ENCODE measurements at regions not wholly inside any gene's neighbourhood (a gene's known extent, or its start where the extent isn't known, plus 50 kb on each side); places are given as distances from the start of the nearest gene placed in this dataset.

DNA sequence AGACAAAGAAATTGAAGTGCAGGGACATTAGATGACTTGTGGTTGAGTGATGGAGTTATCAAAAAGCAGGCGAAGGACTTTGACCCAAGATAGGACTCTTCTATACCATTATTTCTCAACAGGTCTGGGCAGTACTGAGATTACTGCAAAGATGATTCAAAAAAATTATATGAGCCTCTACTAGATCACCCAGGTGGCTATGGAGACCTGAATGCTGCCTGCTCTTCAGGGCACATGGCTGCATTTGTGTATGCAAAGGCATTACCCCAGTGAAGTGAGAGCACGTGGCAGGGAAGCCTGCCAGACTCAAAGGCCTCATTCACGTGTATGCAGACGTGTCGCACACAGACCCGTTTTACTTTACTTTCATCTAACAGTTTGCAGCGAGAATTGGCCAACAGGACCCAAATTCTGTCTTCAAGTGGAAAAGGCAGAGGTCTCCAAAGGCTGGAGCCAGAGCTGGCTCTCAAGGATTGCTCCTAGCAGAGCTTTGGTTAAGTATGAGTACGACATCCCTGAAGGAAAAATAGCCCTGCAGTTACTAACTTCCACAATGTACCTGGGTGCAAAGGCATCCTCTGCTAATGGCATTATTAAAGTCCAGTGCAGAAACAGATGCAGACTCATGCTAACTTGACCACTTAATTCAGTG is 113.8 kb upstream of the ARMC2 start:
- ATAC-seq (no peak), DNase-seq (no peak)
- intact Hi-C loops (cut with micrococcal nuclease), result no loop called here

DNA sequence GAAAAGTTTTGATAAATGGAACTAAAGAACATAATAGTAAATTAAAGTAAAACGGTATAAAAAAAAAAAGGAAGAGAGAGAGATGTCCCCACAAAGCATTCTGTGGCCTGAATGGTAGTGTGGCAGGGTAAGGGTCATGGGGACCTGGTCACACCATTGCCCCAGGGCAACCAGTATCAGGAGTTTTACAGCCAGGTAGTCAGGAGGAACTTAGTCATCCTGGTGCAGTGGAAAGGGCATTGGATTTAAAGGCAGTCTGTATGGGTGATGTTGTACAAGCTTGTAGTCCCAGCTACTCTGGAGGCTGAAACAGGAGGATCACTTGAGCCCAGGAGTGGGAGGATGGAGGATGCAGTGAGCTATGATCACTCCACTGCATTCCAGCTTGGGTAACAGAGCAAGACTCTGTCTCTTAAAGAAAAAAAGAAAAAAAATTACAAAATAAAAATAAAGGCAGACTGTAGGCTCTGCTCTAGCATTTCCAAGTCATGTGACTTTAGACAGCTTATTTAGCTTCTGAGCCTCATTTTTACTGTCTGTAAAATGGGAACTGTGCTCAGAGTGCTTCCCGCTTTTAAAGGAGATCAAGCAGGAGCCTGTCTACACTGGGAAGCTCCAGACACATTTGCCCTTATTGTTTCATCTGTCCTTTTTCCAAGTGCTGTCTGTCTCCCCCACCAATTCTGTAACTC is 112.8 kb upstream of the ARMC2 start:
- DNase-seq, result no peak
- no peak for ATAC-seq
- intact Hi-C loops (cut with micrococcal nuclease), result no loop called here

DNA sequence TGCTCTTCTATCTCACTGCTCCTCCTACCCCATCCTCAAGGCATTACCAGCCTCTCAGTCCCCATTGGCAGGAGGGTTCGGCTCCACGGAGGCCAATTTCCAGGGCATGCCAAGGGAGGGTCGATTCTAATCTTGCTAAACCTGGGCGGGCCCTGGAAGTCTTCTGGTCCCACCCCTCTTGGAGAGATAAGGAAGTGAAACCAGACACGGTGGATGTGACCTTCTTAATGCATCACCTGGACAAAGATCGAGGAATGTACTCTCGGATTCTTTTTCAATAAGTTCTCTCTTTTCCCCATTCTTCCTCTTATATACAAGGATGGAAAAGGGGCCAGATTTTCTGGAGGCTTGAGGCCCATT is 112.2 kb upstream of the ARMC2 start:
- DNase-seq (no peak), ATAC-seq (no peak)
- intact Hi-C loops (cut with micrococcal nuclease), result no loop called here

GRCh38 chr6:108736832-108737231 is 111.4 kb upstream of the ARMC2 start:
- ATAC-seq, result peak; percentile 58
- intact Hi-C loops (cut with micrococcal nuclease), result no loop called here
- no peak for DNase-seq

- intact Hi-C loops (cut with micrococcal nuclease), result no loop called here
- ATAC-seq (peak; percentile 69), DNase-seq (peak; percentile 43)
These were observed 110.4 kb upstream of the ARMC2 start for GRCh38 chr6:108737594-108738546.

DNA sequence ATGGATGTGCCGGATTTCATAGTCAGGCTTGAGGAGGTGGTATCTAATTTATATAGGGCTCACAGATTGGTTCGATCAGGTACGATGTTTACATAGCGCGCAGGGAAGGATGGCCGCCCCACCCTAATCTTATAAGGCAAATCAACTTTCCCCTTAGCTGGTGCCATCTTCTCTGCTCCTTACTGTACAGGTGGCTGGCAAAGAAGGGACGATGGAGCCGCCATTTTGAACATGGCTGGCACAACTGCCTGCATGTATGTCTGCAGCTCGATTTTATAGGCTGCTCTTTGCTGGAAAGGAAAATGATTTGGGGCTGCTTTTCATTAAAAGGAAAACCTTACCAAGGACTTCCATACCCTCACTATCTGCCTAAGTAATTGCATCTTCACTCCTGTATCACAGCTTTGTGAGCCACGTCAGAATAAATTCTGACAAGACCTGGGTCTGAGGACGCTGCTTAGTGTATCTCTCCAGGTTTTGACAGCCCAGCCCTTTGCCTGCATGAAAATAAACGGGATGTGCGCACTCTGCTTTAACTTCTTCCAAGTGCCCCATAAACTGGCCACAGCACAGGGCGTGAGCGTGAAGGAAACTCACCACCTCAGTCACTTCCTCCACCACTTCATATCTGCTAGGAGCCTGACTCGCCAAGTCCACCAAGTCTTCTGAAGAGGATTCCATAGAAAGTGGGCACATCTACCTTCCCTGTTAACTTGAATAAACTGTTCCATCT is 109.4 kb upstream of the ARMC2 start:
- no peak for ATAC-seq
- intact Hi-C loops (cut with micrococcal nuclease), result no loop called here
- no peak for DNase-seq

DNA sequence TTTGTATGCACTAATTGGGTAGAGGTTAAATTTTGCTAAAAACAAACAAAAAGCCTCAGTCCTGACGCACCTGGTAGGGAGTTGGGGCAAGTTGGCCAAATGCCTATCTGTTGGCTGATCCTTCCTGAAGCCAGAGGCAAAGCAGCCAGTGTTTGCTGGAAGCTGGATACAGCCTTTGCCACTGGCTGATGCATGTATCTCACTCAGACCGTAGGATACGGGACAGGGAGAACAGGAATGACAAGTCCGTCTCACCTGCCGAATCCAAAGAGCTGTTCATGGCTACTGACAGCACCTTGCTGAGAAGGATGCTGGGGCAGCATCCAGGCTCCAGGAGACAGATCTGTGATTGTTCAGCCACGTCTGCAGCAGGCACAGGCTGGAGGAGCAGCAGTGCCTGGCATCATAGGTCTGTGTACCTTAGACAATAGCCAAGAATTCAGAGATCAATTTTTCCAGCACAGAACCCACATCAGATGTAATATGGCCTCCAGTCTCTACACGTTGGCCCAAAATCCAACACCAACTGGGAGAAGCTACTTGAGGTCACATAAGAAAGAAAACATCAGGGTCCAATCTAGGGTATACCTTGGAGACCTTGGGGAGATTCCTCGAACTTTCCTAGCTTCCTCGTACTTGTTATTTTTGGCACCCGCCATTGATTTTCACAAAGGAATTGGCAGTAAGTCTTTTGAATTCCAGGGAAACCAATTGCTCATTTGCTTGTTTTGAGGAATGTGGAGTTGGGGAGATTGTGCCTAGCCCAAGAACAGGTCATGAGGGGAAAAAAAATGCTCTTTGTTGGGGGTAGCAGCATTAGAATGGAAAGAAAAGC is 108.5 kb upstream of the ARMC2 start:
- ATAC-seq (no peak), DNase-seq (no peak)
- intact Hi-C loops (cut with micrococcal nuclease), result no loop called here

DNA sequence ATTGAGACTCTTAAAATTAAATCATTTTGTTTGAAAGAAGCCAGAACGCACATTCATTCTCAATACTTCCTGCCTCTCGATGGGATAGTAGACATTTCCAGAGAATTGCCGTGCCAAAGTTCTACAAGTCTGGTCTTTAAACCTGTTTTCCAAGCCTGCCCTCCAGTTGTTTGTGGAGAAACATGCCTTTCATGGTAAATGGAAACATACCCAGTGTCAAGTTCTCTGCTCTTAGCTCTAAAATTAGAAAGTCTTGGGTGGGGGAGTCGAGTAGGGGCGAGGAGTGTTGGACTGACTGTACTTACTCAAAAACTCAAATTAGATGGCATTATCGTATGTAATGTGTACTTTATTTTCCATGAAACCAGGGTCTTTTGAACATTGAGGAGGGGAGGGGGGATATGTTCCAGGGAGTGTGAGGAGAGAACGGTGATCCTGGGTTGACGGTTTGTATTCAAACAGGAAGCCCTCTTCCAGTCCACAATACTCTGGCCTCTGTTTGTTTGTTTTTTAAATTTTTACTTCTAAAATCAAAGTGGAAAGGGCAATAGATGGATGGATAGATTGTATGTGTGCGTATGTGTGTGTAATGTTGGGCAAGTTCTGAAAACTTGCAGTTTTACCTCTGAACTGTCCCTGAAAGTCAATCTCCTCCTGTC is 106.8 kb upstream of the ARMC2 start:
- ATAC-seq, result no peak
- DNase-seq, result no peak
- intact Hi-C loops (cut with micrococcal nuclease), result no loop called here

DNA sequence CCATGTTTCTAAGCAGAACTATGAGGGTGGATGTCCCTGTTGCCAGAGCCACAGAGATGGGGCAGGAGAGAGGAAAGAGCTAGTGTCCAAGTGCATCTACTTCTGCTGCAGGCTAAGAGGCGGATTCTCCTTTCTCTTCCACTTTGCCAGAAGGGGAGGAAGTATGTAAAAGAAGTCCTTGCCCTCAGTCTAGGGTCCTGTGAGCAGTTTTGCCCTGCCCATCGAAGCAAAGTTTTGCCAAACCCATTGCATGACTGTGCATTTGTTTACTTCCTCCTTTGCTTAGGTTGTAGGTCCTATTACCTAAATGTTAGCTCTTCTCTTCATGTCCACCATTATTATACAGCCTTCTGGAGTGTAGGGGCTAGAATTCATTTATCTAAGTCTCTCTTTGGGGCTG is 106.2 kb upstream of the ARMC2 start:
- intact Hi-C loops (cut with micrococcal nuclease), result no loop called here
- ATAC-seq (no peak), DNase-seq (no peak)

GRCh38 chr6:108744244-108744972 is 103.8 kb upstream of the ARMC2 start:
- intact Hi-C loops (cut with micrococcal nuclease), result no loop called here
- ATAC-seq (no peak), DNase-seq (no peak)

DNA sequence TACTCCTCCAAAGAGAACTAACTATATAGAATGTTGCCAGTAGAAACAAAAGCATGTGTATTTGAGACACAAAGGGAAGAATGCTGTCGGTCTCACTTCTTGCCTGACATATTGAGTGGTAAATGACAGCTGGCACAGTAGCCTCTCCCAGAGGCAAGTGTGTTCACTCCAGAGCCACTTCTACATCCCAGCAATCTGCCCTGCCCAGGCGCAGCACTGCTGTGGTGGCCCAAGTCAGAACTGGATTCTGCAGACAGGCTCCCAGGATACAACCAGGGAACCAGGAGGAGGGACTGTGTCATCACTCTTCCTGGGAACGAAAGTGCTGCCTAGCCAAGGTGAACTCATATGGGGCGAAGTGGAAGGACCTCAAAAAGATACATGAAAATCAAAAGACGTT is 103.2 kb upstream of the ARMC2 start:
- ATAC-seq, result peak; percentile 29
- intact Hi-C loops (cut with micrococcal nuclease), result no loop called here
- DNase-seq, result no peak

DNA sequence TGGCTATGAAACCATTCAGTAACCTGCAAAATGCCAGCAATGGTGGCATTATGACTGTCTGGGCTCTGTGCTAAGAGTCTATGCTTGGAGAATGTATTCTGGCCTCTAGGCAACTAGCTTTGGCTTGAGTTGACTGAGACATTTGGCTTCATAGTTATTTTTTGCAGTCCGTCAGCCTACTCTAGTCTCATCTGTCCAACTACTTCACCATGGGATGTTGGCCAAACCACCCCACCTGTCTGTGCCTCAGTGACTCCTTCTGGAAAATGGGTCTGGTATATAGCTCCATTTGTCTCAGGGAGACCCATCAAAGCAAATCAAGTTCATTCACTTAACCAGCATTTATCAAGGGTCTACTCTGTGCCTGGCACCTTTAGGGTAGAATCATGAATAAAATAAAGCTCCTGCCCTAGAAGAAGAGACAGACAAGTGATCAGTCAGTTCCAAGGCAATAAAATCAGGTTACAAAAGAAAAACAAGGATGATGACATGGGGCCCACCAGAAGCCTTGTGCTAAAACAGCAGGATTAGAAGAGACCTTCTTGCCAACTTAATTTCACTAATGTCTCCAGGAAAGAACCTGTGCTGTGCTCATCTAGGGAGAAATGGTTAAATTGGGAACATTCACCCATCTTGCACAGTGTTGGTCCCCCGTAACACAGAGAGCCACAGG is 102.4 kb upstream of the ARMC2 start:
- intact Hi-C loops (cut with micrococcal nuclease), result no loop called here
- no peak for DNase-seq
- no peak for ATAC-seq

DNA sequence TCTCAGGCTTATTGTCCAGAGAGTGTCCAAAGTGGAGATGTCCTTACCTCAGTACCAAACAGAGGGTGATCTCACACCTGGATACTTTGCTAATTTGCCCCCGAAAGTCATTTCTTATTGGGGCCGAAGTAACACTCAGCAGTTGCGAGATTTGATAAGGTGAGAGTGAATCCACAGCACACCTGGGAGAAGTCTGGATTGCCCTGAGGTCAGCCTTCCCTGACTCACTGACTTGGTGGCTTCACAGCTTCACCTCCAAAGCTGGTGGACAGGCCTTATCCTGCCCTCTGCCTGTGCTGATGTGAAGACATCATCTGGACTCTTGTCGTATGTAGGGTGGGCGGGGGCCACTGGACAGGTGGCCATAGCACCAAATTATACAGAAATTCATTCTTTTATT is 101.9 kb upstream of the ARMC2 start:
- intact Hi-C loops (cut with micrococcal nuclease), result no loop called here
- ATAC-seq, result no peak

DNA sequence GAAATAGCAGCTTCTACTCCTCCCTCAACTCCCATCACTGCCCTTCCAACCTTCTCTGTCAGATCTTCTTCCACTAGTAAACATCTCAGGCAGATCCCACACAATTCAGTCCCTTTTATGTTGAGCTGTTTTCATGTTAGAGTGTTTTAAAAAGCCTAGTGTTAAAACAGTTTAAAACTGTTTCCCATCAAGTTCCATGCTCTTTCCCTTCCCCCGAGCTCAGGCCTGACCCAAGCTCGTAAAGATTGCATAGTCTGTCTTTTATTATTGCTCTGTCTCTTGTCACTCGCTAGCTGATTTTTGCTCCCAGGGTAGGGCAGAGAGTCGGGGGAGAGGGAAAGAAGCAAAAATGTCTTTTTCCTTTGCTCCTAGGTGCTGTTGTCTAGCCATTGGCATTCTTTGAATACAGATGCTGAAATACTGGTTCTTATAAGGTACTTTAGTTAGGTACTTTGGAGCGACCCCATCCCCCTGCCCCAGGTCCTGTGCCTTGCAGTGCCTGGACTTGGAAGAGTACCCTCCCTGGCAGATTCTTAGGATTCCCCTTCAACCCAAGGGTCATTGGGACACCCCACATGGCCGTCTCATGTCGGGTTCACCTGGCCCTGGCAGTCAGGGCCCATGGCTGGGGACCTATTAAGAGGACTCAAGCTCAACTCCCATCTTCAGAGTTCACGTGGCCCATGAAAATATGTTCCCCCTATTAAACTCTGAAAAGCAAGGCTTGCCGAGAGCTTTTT is 101.2 kb upstream of the ARMC2 start:
- DNase-seq, result no peak
- no peak for ATAC-seq
- intact Hi-C loops (cut with micrococcal nuclease), result no loop called here

More for the DNA sequence above, 101.9 kb upstream of the ARMC2 start:
- no peak for DNase-seq

DNA sequence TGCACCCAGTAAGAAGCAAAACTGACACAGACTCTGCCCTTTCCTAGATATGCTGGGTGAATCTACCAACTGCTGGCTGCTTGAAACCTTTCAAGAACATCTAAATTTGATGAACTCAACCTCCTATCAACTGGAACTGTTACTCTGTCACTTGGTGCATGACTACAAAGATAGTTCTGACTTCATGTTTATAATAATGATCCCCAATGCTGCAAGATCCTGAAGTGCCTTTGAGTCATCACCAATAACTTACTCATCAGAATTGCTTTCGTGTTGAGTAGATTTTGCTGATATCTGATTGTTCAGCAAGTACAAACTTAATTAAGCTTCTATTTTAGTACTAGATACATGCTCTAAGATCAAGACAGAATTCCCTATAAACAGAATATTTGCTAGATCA is 100.2 kb upstream of the ARMC2 start:
- no peak for ATAC-seq
- no peak for DNase-seq
- intact Hi-C loops (cut with micrococcal nuclease), result no loop called here

- no peak for ATAC-seq
- intact Hi-C loops (cut with micrococcal nuclease), result no loop called here
- DNase-seq, result no peak
These were observed 99.3 kb upstream of the ARMC2 start for GRCh38 chr6:108748959-108749358.
